GM19372 (cell line): ENCODE measurements at regions not wholly inside any gene's neighbourhood (a gene's known extent, or its start where the extent isn't known, plus 50 kb on each side); places are given as distances from the start of the nearest gene placed in this dataset.
A peak's percentile ranks its signal among the peaks of the same experiment; 100 is the strongest.
"Not testable (repeated sequence)": the region's sequence is repeated elsewhere in the genome, so short reads cannot be mapped to it uniquely, and the experiment has no call there.

Experiments
- ATAC-seq: cut with Tn5 transposase; IDR thresholded peaks from one replicate; pipeline ENCODE4 v1.9.1; 2021; ENCODE audit warnings: mild to moderate bottlenecking, low read depth, moderate library complexity; ENCODE audit not compliant: unreplicated experiment

DNA sequence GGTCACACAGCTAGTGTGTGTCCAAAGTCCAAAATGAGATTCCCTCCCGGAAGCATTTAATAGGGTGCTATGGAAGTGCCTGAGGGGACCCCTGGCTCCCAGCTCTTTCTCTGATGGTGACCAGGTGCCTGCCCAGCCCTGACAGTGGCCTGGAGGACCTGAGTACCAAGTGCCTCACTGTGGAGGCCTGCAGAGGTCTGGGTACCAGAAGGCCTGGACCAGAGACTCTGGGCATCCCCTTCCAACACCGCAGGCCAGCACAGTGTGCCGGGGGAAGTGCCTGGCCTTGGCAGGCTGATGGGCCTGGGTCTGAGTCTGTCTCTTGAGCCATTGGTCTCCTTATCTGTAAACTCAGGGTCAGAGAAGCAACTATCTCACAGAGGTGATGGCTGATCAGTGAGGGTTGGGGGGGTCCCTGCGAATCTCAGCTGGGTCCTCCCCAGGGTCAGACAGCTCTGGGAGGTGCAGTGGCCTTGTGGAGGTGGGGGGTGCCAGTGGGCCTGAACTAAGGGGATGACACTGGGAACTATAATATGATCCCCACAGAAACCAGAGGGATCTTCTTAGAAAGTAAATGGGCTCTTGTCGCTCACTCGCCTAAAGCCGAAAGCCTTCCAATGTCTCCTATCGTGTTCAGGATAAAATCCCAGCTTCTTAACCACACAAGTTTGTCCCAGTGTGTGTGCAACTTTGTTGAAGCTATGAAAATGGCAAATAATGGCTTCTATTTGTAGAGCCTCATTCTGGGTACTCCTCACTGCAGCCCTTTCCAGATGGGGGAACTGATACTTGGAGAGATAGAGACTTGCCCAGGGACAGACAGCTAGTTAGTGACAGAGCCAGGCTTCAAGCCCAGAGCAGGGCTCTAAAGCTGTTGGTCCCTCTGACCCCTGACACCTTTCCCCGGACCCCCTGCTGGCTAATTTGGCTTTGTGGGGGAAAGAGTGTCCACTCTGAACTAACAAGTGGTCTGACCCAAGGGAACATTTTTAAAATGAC lies 225.1 kb downstream of the TFCP2L1 start:
- ATAC-seq, result no peak

DNA sequence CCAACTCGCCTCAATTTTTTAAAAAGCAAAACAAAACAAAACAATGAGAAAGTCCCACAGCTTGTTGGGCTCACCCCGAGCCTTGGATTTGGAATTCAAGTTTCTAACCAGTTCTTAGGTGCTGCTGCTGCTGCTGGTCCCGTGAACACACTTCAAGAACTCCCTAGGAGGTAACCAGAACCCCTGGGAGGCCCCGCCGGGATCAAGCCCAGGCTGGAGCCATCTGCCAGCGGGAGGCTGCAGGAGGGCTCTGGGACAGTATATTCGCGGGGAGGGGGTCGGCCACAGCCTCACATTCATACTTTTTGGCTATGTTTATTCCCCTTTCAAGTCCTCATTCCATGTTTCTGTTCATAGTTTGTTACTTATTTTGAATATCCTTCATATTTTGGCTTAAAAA lies 223.4 kb downstream of the TFCP2L1 start:
- no peak for ATAC-seq

DNA sequence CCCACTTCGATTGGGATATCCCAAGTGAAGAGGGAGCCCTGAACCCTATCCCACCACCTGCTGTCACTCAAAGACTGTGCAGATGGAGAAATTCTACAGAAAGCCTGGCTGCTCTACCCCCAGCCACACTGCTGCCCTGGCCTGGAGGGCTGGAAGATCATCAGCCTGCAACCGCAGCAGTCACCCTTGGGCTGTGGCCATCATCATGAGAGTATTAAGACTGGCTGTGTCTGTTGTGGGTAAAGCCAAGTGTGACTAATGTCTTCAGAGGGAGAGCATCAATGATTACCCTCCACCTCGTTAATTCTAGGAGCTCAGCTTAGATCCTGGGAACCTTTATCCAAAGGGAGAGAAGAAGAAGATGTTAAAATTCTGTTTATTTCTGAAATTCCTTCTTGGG lies 221.5 kb downstream of the TFCP2L1 start:
- ATAC-seq, result no peak

DNA sequence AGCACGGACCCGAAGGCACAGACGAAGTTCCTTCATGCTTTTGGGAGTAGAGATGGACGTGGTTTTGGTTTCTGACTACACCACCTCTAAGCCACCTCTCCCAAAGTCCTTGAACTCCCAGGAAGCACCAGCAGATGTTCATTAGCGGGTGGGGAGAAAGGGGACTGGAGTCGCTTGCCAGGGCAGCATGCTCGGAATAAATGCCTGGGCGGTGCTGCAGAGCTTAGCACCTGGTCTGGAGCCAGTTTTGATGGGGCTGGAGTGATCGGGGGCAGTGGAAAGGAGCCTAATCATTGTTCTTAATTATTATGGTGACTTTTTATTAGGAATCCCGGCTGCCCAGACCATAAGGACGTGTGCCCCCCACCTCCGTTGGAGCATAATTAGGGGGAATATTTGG lies 220.8 kb downstream of the TFCP2L1 start:
- no peak for ATAC-seq

DNA sequence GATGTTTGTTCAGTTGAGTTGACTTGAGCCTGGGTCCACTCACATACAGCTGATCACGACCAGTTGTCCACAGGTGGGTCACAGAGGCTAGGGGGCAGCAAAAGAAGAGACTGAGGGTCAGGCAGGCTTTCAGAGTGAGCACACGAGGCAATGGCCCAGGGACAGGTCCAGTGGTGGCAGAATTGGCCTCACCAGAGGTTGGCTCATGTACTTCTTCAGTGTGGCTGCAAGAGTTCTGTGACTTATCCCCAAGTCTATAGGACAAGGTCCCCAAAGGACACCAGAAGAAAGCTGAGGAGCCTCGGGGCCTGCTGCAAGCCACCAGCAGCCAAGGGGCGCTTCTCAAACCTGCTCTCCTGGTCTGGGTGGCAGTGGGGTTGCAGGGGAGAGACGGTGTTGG lies 219.8 kb downstream of the TFCP2L1 start:
- ATAC-seq, result no peak

DNA sequence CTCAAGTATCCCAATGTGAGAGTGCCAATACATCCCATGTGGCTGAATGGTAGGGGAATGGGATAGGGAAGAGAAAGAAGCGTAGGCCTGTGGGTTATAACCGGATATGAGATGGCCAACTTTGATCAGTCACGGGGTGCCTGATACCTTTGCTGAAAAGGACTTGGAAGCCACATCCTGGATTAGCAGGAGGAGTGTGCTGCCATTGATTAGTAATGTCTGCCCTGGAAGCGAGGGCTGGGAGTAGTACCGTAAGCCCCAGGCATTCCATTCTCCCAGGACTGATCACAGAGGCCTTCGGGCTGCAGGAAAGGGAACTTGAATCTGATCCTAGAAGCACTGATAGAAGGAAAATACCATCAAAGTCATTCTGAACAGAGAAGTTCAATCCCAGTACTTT lies 218.5 kb downstream of the TFCP2L1 start:
- no peak for ATAC-seq

DNA sequence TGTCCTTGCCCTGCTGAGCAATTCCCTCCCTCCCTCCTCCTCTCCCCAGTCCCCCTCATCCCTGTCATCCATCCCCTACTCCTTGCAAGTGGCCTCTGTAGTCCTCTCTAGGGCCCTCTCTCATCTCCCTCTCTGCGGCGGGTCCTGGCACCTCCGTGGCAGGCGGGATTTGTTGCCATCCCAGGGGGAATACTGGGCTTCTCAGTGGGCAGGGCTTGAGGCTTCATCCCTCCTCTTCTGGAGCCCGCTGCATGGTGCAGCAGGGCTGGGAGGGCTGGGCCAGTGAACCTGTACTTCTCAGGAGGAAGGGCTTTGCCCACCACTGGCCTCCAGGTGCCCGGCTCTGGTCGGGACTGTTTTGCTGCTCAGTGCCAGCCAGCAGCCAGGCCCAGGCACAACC lies 216.2 kb downstream of the TFCP2L1 start:
- no peak for ATAC-seq

DNA sequence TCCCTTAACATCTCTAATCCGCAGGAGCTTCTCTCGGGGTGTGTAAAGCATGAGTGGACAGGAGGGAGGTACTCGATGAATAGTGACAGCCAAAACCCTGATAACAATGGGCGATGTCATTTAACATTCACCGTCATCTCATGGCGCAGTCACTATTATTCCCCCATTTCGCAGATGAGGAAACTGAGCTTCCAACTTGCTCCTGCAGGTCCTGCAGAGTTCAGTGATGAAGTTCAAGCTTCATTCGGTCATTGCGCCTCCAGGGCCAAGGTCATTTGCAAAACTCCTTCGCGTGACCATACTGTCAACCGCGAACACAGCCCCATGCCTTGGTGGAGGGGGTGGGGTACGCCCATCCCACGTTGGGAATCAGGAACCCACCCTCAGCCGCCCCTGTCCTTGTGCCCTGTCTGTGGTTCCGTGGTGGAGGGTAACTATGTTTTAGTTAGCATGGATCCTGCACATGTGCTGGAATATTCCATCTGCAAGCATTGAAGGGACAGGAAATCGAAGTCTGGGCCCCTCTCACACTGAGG lies 215.5 kb downstream of the TFCP2L1 start:
- ATAC-seq, result no peak

DNA sequence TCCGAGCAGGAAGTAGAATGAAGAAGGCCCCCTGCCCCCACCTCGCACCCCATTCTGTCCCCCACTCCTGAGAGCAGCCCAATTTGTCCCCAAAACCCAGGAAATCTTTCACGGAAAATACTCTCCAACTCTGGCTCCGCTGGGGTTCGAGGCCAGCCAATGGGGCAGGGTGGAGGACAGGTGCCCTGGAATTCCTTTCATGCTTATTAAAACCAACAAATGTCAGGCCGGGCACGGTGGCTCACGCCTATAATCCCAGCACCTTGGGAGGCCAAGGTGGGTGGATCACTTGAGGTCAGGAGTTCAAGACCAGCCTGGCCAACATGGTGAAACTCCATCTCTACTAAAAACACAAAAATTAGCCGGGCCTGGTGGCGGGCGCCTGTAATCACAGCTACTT lies 214.9 kb downstream of the TFCP2L1 start:
- not testable (repeated sequence) for ATAC-seq

DNA sequence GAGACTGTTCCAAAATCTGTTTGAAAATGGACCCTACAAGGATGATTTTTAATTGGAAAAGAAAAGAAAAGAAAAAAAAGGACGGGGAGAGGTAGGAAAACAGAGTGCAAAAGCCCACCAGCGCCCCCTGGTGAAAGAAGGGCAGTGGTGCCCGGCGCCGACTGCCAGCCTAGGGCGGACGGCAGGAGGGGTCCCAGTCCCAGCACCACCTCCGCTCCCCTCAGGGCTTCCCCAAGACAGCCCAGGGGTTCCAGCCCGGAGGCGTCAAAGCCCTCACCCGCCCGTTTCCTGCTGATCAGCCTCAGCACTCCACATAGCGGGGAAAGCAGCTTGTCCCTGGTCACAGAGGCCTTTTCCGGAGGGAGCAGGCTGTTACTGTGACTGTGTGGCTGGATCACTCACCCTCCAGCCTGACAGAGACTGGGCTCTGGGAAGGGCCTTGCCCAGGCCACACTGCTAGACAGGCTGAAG lies 213.9 kb downstream of the TFCP2L1 start:
- no peak for ATAC-seq

DNA sequence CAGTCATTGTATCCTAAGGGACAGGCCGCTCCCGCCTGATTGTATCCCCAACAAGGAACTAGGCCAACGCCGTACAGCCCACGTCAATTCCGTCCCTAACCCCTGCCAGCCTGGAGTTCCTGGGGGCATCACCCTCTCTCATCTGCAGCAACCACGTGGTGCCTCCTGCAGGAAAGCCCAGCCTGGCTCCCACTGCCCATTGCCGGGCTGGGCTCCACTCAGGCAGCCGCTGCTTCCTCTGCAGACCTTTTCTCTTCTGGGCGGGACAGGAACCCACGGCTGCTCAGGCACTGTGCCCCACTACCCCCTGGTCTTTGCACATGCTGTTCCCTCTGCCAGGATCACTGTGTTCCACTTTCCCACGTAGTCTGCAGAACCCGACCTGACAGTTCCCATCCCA lies 212.2 kb downstream of the TFCP2L1 start:
- ATAC-seq, result no peak

DNA sequence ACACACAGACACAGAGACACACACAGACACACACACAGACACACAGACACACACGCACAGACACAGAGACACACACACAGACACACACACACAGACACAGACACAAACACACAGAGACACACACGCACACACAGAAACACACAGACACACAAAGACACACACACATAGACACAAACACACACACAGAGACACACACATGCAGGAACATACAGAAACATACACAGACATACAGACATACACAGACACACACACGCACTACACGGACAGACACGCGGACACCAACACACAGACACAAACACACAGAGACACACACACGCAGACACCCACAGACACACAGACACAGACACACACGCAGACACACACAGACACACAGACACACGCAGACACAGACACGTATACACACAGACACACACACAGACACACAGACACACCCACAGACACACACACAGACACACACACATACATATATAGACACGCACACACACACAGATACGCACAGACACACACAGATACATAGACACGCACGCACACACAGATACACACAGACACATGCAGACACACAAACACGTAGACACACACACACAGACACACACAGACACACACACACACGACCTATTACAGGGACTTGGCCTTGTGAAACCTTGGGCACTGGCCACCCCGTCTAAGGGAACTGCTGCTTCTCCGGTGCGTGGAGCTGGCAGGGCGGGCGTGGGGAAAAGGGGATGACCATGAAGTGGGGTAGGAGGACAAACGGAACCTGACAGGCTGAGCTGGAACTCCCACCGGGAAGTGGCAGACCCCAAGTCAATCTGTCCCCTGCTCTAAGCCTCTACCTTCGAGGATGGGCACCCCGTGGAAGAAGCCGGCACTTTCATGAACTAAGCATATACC lies 211.4 kb downstream of the TFCP2L1 start:
- no peak for ATAC-seq

DNA sequence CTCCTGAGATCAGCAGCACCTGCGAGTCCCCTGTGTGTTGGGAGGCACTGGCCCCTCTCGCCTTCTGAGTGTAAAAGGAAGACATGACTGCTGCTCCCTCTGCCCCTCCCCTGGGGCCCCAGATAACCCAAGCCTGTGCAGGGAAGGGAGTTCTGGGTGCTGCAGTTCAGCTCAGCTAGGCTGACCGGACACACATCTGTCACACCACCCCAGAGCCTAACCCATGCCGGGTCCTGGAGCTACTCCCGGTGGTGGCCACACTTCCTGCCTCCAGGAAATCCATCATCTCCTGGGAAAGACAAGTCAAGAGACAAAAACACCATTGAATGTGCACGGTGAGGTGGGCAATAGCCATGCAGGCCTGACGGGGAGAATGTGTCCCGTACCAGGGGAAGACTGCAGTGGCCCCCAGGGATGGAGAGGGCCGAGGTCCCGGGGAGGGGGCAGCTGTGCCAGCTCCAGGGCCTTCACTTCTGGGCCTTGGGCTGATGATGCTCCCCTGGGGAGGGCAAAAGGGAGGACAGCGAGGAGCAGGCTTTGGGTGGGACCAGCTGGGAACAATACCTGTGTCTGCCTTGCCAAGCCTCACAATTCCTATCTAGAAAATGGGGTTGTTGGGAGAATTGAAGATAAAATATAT lies 210.6 kb downstream of the TFCP2L1 start:
- ATAC-seq, result no peak

DNA sequence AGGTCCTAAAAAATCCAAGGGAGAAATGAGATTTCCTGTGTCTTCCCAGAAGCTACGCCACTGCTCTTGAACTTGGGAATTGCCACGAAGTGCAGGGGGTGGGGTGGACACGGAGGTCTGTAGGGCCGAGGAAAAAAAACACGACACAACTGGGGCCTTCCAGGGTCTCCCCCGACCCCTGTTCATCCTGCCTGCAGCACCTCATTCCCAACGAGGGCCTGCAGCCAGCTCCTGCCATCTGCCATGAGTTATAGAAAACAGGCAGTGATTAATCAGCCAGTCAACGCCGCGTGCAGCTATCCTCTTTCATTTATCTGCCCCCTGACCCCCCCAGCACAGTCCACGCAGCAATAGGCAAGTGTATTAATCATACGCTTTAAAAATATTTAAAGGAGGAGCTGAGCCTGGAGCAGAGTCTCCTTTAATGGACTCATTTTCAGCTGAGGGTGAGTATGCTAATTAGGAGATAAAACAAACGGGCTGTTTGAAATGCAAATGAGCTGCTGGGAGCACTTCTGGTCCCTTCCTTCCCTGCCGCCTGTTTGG lies 209.9 kb downstream of the TFCP2L1 start:
- ATAC-seq, result peak; percentile 53

DNA sequence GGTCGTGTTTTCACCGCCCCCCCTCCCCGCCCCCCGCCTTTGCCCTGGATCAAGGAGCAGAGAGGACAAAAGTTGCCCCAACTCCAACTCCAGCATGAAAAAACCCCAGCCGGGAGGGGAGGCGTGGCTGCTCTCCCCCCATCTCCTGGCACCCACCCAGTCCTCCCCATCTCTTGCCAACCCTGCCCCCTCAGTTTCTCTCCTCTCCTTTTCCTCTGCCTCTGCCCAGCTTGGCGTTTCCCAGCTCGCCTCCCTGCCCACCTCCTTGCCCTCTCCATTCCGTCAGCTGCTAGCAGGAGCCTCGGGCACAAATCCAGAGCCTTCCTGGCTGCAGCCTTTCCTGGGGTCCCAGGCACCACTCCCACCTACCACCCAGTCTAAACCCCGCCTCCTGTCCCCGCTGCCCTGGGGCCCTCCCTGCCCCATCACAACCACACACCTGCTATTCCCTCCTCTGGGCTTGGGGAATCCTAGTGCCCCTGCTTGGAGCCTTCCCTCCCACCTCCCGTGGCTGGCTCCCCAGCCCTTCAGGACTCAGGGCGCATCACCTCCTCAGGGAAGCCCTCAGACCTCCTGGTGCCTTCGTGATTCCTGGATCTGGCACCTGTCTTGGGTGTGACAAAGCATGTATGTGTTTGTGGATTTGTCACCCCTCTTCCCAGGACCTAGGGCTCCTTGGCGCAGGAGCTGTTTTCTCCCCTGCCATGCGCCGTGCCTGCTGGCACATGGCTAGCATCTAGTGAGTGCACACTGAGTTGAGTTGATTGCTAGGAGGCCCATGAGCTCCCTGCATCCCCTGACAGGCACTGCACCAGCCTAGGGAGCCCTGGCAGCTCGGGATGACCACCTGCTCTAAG lies 209.1 kb downstream of the TFCP2L1 start:
- no peak for ATAC-seq

DNA sequence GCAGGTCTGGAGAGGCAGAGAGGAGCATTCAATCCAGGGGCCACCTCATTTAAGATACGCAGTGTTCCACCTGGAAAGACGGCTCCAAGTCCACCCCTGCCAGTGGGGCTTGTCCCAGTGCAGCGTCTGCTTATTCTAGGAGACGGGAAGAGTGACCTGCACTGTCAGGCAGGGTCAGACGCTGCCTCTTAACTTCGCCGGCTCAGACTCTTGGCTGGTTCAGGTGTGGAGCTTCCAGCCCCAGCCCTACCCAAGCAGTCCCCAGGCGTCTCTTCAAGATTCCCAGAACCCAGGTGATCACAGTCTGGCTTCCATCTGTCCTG lies 208.5 kb downstream of the TFCP2L1 start:
- no peak for ATAC-seq

DNA sequence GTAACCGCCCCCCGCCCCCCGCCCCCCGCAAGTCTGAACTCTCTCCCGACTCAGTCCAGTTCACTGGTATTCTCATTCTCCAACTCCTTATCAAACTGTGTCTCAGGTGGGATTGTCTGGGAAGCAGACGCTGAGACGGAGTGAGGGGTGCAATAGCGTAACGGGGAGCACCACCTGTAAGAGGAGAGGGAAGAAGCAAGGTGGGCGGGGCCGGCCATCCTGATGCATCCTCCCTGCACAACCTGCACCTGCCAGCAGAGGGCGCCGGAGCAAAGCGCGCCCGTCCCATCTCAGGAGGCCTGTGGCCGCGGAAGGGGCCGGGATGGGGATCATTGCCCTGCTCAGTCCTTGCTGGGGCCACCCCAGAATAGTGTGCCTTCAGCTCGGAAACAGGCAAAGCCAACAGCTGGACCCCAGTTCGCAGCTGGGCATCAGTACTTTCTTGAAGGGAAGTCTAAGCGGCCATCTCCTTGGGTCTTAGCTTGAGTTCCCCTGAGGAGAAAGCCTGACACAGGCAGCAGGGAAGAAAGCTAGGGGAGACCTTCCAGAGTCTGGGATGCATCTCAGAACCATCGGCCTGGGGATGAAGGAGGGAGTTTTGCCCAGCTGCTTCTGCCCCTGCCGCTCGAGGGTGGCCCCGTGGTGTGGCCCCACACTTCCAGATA lies 208.0 kb downstream of the TFCP2L1 start:
- ATAC-seq, result no peak

DNA sequence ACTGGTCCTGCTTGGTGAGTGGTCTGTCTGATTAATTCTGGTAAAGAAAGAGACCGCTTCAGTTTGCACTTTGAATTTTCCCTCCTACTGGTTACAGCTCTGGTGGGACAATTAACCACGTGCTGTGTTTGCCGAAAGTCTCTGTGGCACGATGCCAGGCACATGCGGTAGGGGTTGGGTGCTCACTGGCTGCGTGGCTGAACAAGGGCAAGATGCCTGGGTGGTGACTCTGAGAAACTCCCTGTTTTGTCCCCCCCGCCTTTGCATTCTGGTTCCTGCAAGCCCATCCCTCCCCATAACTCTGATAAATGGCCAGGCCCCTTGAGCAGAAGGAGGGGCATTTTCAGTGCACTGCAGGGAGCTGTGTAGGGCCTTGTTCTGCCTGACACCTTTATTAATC lies 206.1 kb downstream of the TFCP2L1 start:
- ATAC-seq, result no peak
